CD4-positive, alpha-beta T cell treated with Interleukin-1 beta for 1 hour (primary cell): ENCODE measurements at regions not wholly inside any gene's neighbourhood (a gene's known extent, or its start where the extent isn't known, plus 50 kb on each side); places are given as distances from the start of the nearest gene placed in this dataset.

Source experiments
- DNase-seq, 2 donors: peaks; one replicate each; pipeline ENCODE4 v3.0.0-alpha.2; 2020 to 2022

DNA sequence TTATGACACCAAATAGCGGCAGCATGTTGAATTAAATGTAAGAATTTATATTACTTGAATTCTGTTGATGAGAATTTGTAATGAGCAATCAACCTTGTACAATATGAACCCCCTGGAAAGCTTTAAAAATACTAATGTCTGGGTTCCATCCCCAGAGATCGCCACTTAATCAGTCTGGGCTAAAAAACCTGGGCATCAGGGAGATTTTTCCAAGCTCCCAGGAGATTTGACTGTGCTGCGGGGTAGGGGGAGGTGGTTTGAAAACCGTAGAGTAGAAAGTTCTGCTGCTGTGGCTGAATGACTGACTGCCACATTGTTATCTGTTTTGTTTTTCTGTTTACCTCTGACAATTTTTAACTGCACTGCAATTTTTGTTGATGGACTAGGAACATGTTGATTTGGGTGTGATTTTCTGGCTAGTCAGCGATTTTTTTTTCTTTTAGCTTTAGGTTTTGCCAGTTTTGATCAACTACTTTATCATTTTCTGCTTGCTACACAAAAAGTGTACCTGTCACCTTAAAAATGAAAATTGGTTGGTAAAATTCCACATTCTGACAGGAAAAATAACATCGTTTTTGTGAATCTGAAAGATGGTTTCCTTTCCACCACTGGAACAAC is 79.3 kb downstream of the PCTP start:
- DNase-seq: no peak

DNA sequence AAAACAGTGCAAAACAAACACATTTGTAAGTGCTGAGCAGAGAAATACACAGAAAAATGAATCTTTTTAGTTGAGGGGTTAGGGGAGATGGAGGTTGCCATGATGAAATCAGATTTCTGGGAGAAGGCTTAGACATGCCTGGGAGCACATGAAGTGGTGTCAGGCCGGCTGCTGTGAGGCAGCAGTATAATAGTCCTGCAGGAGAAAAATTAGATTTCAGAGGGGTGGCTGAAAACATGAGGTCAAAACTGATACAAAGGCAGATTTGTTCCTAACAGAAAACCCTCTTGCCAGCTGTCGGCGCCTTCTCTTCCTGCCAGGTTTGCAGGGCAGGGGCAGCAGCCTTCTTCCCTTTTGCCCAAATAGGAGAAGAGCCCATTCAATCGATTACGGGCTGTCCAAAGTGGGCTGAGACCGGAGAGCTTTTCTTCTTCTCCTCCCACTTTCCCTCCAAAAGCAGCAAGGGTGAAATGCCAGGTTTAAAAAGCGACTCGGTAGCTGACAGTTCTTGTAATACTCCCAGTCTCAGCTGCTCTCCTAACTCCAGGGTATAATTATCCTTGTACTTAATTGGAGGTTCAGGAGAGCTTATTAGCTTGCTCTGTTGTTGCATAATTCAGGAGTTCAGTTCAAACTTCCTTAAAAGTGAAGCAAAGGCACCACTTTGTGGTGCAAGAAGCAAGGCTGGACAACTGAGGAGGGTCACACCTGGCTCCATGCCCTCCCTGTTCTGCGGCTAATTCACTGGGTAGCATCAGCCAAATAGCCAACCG is 80.0 kb downstream of the PCTP start:
- no peak for DNase-seq

DNA sequence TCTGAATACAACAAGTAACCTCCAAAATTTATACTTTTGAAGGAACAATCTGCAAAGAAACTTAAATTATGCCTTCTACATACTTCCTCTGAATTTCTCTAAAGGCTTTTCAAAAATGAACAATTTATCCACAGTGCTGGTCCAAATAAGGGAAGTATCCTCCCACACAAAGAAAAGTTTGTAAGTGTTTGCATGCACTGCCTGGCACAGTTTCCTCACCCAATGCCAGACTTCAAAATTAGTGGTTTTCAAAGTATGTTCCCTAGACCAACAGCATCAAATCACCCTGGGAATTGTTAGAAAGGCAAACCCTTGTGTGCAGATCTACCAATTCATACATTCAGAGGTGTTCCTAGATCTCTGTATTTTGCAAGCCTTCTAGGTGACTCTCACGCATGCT is 82.5 kb downstream of the PCTP start:
- DNase-seq: no peak

DNA sequence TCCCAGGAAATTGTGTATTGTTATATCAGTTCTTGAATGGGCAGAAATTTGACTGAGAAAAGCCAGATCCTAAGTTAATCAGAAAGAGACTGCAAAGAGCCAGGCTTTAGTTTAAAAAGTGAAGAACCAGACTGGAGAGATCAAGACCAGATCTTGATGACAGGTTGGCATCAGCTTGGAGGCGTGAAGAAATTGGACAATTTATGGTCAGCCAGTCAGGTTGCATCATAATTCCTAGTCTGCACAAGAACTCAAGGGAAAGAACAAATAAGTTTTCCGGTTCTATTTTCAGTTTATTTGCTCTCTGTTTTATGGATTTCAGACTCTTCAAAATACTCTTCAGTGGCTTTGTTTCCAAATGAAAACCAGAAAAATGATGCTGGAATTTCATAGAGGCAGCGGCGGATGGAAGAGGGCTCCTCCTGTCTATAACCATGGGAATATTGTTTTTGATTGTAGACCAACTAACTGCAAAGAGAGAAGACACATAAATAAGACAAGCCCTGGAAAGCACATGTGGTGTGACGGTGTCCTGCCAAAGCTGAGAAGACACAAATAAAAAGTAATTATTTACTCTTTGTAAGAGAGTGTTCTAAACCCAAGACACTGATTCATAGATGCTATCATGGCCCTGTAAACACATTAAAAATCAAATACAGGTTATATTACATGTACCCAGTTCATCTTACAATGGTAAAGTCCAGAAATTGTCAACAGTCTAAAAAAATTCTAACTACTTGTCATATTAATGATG is 91.7 kb downstream of the PCTP start:
- no peak for DNase-seq

DNA sequence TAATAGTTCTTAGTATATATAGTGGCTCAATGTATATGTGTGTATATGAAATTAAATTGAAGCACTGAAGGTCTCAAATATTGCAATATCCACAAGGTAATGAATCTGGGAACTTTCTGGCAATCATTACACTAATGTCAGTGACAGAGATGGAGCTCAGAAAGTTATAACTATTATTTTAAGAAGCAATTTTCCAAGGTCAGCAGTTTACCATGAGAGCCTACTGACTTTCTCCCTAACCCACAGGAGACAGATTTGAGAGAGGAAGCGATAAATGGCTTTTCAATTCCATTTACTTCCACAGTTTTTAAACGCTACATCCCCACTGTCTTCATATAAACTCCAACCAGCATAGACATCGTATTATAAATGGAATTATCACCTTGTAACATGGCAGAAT is 92.9 kb downstream of the PCTP start:
- no peak for DNase-seq

DNA sequence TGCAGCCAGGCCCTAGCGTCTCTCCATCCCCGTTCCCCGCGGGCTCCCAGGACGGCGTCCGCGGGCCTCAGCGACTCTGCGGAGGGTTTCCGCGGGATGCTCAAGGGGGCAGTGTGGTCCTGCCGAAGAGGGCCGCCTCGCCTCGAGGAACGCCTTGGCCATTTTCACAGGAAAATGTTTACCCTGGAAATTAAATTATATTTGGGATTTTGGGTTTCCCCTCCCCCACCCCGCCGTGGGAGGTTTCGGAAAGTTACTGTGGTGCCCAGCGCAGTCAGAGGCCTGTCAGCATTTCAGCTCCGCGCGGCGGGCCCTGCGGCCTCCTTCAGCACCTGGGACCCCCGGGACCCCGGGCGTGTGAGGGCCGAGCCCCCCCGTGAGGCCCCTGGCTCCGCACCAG is 94.5 kb downstream of the PCTP start:
- DNase-seq: no peak

DNA sequence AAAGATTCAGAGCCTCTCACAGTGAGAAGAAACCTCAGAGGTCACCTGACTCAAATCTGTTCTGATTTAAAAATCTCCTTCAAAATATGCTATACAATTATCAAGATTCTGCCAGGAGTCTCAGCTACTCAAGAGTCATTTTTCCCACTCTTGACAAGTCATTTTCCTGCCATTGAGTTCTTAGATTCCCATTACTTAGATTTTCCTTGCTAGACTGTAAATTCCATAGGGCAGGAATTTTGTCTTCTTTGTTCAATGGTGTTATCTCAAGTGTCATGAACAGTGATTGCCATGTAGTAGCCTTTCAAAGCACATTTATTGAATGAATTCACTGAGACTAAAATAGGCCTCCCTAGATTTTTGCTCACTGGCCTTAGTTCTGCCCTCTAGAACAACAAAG is 95.9 kb downstream of the PCTP start:
- no peak for DNase-seq

DNA sequence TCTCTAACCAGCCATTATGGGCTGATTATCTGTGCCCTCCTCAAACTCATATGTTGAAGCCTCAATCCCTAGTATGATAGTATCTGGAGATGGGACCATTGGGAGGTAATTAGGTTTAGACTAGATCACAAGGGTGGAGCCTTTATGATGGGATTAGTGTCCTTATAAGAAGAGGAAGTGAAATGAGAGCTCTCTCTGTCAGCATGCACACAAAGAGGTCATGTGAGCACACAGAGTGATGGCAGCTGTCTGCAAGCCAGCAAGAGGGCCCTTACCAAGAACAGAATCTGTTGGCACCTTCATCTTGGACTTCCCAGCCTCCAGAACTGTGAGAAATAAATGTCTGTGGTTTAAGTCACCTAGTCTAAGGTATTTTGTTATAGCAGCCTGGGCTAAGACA is 101.9 kb downstream of the PCTP start:
- no peak for DNase-seq

DNA sequence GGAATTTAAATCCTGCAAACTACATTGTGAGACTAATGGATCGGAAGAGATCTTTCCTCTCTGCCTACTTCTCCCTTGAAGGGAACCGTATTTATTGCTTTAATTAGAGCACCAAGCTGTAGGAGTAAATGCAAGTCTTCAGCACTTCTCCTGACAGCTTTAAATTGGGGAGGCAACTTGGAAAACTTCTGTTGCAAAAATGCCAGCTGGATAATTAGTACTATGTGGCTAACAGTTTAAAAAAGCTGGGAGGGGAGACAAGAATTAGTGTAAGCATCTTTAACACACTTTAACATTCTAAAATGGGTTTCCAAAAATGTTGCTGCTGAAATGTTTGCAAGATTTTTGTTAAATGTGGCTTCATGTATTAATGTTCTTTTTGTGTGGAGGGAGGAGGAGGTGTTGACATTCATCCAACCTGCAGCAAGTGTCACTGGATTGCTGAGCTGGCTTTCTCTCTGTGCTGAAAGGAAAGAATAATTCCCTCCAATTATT is 108.5 kb downstream of the PCTP start:
- DNase-seq: no peak

DNA sequence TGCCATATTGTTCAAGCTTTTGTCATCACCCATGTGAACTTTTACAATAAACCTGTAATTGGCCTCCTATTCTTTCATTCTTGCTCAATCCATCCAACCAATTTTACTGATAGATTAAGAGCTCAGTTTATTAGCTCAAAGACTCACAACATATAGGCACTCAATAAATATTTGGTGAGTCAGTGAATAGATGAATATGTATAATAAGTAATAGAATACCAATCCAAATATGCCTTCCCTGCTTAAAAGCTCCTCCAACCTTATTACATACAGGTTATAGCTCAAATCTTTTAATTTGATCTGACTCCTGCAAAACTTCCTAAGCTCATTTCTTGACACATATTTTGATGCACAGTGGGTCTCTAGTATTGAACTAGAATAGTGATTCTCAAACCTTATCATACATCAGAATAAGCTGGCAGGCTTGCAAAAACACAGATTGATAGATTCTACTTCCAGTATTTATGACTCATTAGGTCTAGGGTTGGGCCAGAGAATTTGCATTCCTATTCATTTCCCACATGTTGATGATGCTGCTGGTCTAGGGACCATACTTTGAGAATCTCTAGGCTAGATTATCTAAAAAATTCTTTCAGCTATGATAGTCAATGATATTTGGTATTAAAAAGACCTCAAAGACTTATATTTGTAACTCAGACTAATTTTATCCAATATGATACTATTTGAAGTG is 114.4 kb downstream of the PCTP start:
- no peak for DNase-seq

DNA sequence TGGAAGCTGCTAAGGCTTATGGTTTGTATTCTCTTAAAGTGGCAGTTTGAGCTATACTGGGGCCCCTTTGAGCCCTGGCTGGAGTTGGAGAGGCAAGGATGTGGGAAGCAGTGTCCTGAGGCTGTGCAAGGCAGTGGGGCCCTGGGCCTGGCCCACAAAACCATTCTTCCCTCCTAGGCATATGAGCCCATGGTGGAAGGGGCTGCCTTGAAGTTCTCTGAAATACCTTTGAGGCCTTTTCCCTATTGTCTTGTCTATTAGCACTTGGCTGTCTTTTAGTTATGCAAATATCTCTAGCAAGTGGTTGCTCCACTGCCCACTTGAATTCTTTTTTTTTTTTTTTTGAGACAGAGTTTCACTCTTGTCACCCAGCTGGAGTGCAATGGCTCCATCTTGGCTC is 119.2 kb downstream of the PCTP start:
- no peak for DNase-seq

DNA sequence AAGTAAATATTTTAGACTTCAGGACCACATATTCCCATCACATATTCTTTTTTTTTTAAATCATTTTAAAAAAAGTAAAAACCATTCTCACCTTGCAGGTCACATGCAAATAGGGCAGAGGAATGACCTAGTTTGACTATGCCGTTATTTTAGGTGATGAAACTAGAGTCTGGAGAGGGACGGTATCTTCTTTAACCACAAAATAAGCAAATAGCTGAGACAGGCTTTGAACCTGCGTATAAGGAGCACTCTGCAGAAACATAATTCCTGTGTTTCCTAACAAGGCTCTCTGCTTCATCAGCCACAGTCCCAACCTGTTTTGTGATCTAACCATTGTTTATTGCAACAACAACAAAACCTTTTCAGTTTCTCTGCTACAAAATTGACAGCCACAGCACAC is 121.5 kb downstream of the PCTP start:
- no peak for DNase-seq

DNA sequence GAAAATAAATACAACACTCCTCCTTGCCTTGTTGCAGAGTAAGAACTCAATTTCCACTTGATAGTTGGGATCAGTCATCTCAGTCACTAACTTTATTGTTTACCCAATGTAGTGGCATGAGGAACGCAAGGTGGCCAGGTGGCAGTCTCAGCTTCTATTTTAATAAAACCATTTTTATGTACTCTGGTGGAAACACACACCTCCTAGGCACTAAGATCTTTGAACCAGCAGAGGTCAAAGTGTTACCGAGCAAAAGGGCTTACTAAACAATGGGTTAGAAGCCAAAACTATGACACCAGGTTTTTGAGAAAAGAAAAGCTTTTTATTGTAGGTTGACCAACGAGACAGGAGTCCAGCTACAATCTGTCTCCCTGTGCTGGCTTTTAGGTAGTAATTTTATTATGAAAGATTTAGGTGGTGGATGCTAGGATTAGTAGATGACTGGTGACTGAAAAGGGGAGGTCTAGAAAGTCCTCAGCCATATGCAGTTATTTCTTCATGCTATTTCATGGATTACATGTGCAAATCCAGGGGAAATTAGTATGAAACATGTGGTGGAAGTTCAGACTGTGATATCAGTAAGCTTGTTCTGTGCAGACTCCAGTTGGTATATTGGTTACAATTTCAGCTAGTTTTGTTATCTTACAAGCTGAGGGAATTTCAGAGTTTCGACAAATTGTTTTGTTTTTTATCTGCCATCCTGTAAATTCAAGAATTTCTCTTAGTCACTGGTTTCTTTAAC is 122.3 kb downstream of the PCTP start:
- no peak for DNase-seq

DNA sequence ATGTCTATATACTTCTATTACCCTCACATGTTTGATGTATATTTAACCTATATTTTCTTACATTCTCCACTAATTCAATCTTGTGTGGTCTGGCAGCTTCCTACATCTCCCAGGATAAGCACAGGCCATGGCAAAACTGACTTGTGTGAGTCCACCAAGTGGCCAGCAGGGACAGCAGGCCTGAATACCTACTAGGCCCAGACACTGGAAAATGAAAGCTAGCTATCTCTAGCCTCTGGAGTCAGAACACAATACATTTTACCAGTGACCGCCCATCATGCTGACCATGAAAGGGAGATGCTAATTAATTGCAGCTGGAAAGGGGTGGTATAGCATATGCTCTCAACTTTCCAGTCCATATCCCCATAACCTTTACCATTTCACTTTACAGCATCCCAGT is 132.3 kb downstream of the PCTP start:
- DNase-seq: no peak

DNA sequence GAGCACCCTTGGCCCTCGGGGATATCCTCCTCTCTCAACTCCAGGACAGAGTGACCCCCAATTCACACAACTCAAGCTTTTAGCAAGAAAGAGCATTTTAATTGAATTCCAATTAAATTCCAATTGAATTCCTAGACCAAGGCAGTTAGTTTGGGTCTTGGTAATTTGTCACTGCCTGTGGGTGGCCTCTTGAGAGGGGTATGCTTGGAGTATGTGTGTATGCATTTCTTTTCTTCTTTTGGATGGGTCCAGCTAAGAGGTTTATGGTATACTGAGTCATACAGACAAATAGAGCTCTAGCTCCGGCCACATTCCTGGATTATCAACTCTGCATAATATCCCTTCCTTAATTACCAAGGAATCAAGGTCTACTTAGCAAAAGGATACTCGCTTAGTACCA is 136.7 kb downstream of the PCTP start:
- no peak for DNase-seq

DNA sequence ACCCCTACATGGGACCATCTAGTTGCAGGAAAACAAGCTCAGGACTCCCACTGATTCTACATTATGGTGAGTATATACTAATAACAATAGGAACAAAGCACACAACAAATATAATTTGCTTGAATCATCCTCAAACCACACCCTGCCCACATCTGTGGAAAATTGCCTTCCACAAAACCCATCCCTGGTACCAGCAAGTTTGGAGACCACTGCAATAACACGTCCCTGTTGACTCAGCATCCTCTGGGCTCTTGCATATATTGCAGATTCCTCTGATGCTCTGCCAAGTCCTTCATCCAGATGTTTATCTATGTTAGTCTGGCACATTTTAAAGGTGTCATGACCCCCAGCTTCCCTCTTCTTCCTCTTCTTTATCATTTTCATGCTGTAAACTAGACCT is 138.4 kb downstream of the PCTP start:
- DNase-seq: no peak

DNA sequence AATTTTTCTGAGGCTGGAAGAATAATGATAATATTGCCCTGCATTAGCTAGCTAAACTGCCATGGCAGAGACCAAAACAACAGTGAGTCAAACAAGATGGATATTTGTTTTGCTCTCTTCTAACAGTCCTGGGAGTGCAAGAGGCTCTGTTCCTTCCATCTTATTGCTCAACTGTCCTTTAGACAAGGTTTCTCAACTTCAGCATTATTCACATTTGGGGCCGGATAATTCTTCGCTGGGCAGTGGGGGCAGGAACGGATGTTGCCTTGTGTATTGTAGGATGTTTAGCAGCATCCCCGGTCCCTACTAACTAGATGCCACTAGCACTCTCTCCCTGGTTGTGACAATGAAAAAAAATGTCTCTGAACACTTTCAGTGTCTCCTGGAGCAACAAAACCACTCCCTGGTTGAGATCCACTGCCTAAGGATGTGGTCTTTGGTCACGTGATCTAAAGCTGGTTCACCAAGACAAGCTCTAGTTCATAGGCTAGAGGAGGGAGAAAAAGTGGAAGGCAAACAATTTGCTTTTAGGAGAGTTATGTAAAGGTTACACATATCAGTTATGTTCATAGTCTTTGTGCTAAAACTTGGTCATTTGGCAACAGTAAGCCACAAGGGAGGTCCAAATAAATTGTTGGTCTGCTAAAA is 144.4 kb downstream of the PCTP start:
- DNase-seq: no peak

DNA sequence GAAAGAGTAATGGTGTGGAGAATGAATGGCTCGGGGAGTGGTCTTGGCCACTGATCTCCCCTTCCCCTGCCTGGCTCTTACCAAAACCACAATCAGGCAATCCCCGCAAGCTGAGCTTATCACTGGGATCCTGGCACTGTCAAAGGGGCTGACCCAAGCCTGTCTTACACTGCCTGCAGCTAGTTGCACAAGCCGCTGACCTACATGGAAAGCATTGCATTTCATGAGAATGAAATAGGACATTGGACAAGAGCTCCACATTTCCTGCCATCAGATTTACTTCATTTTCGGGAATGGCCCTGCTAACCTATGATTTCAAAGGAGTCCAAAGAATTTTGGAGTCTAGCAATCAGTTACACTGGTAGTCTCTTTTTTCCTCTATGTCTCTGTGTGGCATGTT is 146.4 kb downstream of the PCTP start:
- no peak for DNase-seq

DNA sequence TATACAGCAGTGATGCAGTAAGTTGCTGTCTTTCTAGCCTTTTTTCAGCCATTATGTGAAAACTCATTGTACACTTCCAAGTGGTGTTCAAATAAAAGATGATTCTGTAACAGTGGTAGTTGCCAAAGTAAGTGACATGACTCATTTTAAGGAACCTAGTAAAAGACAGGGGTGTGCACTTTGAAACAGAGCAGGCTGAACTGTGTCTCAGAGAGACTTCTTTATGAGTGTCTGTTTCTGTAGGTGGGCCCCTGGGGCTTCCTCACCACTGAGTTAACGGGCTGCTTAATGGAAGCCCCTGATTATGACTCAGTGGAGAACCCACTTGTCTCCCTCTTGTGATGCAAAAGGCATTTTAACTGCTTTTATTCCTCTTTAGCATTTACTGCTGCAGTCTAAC is 147.3 kb downstream of the PCTP start:
- no peak for DNase-seq

DNA sequence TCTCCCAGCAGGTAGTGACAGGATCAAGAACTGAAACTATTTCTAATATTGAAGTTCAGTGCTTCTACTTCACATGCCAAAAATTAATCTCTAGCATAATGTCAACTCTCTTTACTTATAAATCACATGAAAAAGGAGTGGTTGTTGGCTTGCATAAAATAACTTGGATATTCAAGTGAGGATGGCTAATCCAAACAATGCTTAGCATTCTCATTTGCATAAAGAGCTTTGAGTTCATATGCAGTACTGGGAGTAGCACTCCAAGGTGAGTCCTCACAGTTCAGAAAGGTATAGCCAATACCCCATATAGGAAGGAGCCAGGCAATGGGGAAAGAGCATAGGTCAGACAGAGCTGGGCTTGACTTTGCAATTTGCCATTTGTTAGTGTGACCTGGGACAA is 149.3 kb downstream of the PCTP start:
- DNase-seq: no peak

DNA sequence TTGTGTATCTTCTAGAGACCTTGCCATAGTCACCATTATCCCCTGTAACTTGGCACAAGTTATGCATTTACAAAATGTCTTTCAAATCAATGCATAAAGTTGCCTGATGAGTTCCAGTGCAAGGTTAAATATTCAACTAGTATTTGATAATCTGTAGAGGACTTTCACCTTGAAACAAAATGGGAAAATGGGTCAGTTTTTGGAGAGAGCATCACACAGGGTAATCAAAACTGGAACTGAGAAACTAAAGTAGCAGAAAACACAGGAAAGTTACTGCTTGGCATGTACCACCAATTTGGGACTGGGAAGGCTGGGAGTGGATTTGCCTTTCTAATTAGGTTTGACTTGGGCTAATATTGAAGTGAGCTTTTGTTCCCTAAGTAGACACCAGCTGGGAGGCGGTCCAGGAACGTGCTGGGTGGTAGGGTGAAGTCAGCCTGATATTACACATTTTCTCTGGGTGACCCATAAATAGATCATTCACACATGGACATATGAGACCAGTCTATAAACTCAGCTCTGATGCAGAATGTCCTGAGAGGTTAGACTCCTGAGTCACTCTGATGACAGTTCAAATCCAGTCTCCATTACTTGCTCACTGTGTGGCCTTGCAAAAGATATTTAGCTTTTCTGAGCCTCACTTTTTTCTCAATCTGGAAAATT is 152.3 kb downstream of the PCTP start:
- no peak for DNase-seq

DNA sequence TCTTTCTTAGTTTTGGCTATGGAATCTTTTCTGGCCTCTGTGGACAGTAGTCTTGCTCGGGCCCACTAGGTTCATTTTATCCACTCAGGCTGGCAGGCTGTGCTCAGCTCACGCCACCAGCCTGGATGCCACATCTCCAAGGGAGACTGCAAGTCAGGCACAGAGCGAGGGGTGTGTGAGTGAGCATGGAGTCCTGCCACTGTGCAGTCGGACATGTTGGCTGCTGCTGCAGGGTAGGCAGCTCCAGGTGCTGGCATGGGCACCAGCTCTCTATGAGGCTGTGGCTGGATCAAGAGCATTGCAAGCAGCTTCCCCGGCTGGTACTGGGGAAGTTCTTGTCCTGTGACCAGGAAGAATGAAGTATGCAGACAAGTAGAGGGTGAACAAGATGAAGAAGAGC is 158.9 kb downstream of the PCTP start:
- DNase-seq: no peak
